ENCODE measurements at regions not wholly inside any gene's neighbourhood (a gene's known extent, or its start where the extent isn't known, plus 50 kb on each side); places are given as distances from the start of the nearest gene placed in this dataset.

DNA sequence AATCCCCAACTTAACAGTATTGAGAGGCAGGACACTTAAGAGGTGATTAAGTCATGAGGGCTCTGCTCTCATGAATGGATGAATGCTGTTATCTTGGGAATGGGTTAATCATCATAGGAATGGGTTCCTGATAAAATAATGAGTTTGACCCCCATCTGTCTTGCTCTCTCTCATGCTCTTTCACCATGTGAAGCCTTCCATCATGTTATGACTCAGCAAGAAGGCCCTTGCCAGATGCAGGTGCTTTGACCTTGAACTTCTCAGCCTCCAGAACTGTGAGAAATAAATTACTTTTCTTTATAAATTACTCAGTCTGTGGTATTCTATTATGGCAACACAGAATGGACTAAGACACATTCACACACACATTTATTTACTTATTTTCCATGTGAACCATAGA lies 89.0 kb upstream of the PPM1H start:
- TF ChIP-seq, protein P1, sequence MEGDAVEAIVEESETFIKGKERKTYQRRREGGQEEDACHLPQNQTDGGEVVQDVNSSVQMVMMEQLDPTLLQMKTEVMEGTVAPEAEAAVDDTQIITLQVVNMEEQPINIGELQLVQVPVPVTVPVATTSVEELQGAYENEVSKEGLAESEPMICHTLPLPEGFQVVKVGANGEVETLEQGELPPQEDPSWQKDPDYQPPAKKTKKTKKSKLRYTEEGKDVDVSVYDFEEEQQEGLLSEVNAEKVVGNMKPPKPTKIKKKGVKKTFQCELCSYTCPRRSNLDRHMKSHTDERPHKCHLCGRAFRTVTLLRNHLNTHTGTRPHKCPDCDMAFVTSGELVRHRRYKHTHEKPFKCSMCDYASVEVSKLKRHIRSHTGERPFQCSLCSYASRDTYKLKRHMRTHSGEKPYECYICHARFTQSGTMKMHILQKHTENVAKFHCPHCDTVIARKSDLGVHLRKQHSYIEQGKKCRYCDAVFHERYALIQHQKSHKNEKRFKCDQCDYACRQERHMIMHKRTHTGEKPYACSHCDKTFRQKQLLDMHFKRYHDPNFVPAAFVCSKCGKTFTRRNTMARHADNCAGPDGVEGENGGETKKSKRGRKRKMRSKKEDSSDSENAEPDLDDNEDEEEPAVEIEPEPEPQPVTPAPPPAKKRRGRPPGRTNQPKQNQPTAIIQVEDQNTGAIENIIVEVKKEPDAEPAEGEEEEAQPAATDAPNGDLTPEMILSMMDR (IDR thresholded peaks at IDR 0.05; ENCODE audit: insufficient read depth, low read depth, low read length) = no peak
- DNase-seq (ENCODE audit: low read depth) = no peak
- Histone ChIP-seq H3K4me3 (ENCODE audit: low read depth, low read length) (no peak overlapping the region), H3K27me3 (ENCODE audit: control insufficient read depth, insufficient read depth, low read length) (peaks cover 3% of the 10 kb centered on the region; the same call in 1 of the 2 replicates), H3K36me3 (ENCODE audit: control insufficient read depth, insufficient read depth, low read length) (no peaks in the 10 kb centered on the region)
- CTCF ChIA-PET = interaction anchor here (0.8 kb wide), 1 partner anchor 10 kb away, joined by 3 read pairs; no protein-coding TSS in a partner anchor
- POLR2A ChIA-PET = no interaction called here

DNA sequence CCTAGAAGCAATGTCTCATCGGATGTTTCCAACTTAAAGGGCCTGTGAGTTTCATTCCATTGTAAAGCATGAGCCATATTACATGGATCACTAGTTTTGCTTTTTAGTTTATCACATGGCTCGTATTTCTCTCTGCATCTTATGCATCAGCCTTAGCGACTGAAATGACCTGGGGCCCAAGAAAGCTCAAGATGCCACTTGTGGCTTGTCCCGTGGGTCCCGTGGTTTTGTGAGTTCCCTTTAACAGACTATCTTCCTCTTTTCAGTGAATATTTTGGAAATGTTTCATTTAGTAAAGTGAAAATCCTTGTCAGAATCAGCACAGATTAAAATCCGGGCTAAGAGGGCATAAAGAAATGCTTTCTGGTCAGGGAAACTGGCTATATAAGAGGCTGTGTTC lies 86.2 kb upstream of the PPM1H start:
- DNase-seq (ENCODE audit: low read depth) = no peak
- Histone ChIP-seq H3K27me3 (ENCODE audit: control insufficient read depth, insufficient read depth, low read length) (peaks cover 3% of the 10 kb centered on the region; the same call in 1 of the 2 replicates), H3K4me3 (ENCODE audit: low read depth, low read length) (no peak overlapping the region), H3K36me3 (ENCODE audit: control insufficient read depth, insufficient read depth, low read length) (no peaks in the 10 kb centered on the region)
- ChIA-PET CTCF (interaction anchor here (1.3 kb wide), 1 partner anchor 87 kb away, joined by 3 read pairs; the partner anchor contains the start of gene PPM1H), POLR2A (no interaction called here)
- TF ChIP-seq, protein P1 (IDR thresholded peaks at IDR 0.05; ENCODE audit: insufficient read depth, low read depth, low read length) = no peak

DNA sequence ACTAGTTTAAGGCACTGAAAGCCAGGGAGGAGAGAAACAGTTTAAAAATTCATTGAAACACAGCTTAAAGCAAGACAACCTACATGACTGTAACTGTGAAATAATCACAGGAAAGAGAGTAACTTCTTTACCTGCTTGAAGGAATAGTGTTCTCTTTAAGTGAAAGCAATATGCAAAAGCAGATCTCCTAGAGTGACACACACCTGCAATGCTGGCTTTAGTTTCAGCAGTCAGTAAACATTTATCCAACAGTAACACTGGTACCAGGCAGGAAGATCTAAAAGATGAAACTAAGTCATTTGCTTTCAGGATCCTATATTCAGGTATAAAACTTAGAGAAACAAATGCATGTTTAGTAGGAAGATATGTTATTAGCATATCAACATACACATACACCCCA lies 85.3 kb upstream of the PPM1H start:
- POLR2A ChIA-PET = no interaction called here

DNA sequence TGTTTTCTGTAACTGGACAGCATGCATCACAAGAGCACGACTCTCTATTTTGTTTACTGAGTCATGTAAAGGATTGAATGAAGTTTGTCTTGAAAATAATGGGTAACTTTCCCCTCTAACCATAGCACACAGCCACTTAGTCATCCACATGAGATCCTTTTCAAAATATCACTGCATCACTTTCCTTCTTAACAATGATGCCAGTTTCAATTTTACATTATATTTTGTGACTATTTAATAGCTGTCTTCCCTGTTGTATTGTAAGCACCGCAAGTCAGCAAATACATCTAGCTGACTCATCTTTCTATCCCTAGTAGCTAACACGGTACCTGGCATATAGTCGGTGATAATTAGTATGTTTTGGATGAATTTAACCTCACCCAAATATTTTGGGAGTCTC lies 83.3 kb upstream of the PPM1H start:
- Histone ChIP-seq H3K36me3 (ENCODE audit: control insufficient read depth, insufficient read depth, low read length) (no peaks in the 10 kb centered on the region), H3K4me3 (ENCODE audit: low read depth, low read length) (no peak overlapping the region), H3K27me3 (ENCODE audit: control insufficient read depth, insufficient read depth, low read length) (no peaks in the 10 kb centered on the region)
- TF ChIP-seq, protein P1 (IDR thresholded peaks at IDR 0.05; ENCODE audit: insufficient read depth, low read depth, low read length) = no peak
- ChIA-PET CTCF (no interaction called here), POLR2A (no interaction called here)
- DNase-seq (ENCODE audit: low read depth) = no peak

More for the DNA sequence above, 85.3 kb upstream of the PPM1H start:
- Histone ChIP-seq H3K36me3 (ENCODE audit: control insufficient read depth, insufficient read depth, low read length) (no peaks in the 10 kb centered on the region), H3K27me3 (ENCODE audit: control insufficient read depth, insufficient read depth, low read length) (peaks cover 3% of the 10 kb centered on the region; the same call in 1 of the 2 replicates), H3K4me3 (ENCODE audit: low read depth, low read length) (no peak overlapping the region)
- TF ChIP-seq, protein P1 (IDR thresholded peaks at IDR 0.05; ENCODE audit: insufficient read depth, low read depth, low read length) = no peak
- DNase-seq (ENCODE audit: low read depth) = no peak
- CTCF ChIA-PET = no interaction called here

DNA sequence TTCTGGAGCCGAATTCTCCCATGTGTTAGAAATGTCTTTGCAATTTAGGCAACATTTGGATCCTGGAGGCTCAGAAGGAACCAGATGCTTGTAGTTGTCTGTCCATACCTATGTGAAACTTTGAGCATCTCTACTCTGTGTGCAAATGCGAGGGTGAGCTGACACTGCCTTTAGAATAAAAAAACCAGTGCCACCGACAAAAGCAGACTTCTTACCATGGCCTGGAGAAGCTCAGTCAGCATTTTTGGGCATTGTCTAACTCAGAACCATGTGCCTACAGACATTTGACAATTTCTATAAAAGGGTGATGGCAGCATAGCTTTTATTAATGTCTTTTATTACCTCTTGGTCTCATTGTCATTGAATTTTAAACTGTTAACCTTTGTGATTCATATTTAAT lies 78.4 kb upstream of the PPM1H start:
- TF ChIP-seq, protein P1 (IDR thresholded peaks at IDR 0.05; ENCODE audit: insufficient read depth, low read depth, low read length) = no peak
- Histone ChIP-seq H3K27me3 (ENCODE audit: control insufficient read depth, insufficient read depth, low read length) (peaks cover 2% of the 10 kb centered on the region; the same call in 1 of the 2 replicates), H3K36me3 (ENCODE audit: control insufficient read depth, insufficient read depth, low read length) (no peaks in the 10 kb centered on the region), H3K4me3 (ENCODE audit: low read depth, low read length) (no peak overlapping the region)
- DNase-seq (ENCODE audit: low read depth) = no peak
- ChIA-PET POLR2A (no interaction called here), CTCF (no interaction called here)
